HepG2 (cell line): ENCODE measurements at regions not wholly inside any gene's neighbourhood (a gene's known extent, or its start where the extent isn't known, plus 50 kb on each side); places are given as distances from the start of the nearest gene placed in this dataset.

Source experiments
- ATAC-seq: fragments of 200-7000 bp; cut with Tn5 transposase; 3 replicates; pipeline ENCODE4 v1.9.1; 2020; ENCODE audit warnings: mild to moderate bottlenecking, moderate library complexity
- BruUV-seq: library from RNA; stranded (reverse); fragments of 400-500 nt; replicated peaks from 2 replicates; lab custom pipeline; 2021; lab: Mats Ljungman, UMichigan
- CTCF ChIA-PET: fragments of 300-600 bp; formaldehyde crosslinking; extraction: SDS; loops from one replicate; lab custom pipeline; 2021; ENCODE audit warnings: low total read pairs, inconsistent platforms, low intra/inter-chr PET ratio; lab: Yijun Ruan, JAX
- POLR2A ChIA-PET: fragments of 350-600 bp; sonication (Branson Sonifier 250); formaldehyde crosslinking; loops from one replicate; lab custom pipeline; 2020; ENCODE audit warnings: antibody characterized with exemption, inconsistent platforms; lab: Yijun Ruan, JAX
- DNase-seq: peaks from one replicate; pipeline ENCODE4 v3.0.0-alpha.2; 2015; ENCODE audit warnings: low spot score
- FAIRE-seq: peaks from 3 replicates; lab custom pipeline; 2011; peaks lifted over from hg19 to GRCh38; lab: Jason Lieb, UNC
- H2AFZ ChIP-seq: one replicate; pipeline ENCODE4 v1.6.1; 2011; ENCODE audit warnings: low read length, inconsistent platforms
- H3K27ac ChIP-seq: fragments of 300-600 bp; 3 replicates; pipeline ENCODE4 v1.8.0; 2011; ENCODE audit warnings: mixed run types, mild to moderate bottlenecking, mixed read lengths, low read length, inconsistent platforms; ENCODE audit not compliant: insufficient read depth; ENCODE audit errors: extremely low read length
- H3K27me3 ChIP-seq, 2 experiments: fragments of 200-600 bp in 1 of 2; 2 replicates in 1 of 2; 3 replicates in 1 of 2; pipeline versions ENCODE4 v1.6.0 to v1.8.0; 2011; ENCODE audit warnings: low read length in 2 of 2, mild to moderate bottlenecking in 2 of 2, moderate library complexity in 2 of 2, inconsistent platforms in 1 of 2; ENCODE audit not compliant: insufficient read depth in 2 of 2, control insufficient read depth in 1 of 2
- H3K36me3 ChIP-seq, 2 experiments: fragments of 200-600 bp in 1 of 2; replicated peaks in 1 of 2; 2 replicates in 1 of 2; 3 replicates in 1 of 2; pipeline versions ENCODE4 v1.5.1 to v1.8.0; 2011; ENCODE audit warnings: low read length in 2 of 2, inconsistent platforms in 1 of 2; ENCODE audit not compliant: insufficient read depth in 2 of 2, control insufficient read depth in 1 of 2
- H3K4me1 ChIP-seq: 2 replicates; pipeline ENCODE4 v1.5.1; 2012; ENCODE audit warnings: low read length, inconsistent platforms; ENCODE audit not compliant: insufficient read depth
- H3K4me2 ChIP-seq: 2 replicates; pipeline ENCODE4 v1.6.0; 2011; ENCODE audit warnings: low read depth, low read length, inconsistent platforms
- H3K4me3 ChIP-seq, 3 experiments: fragments of 200-600 bp in 1 of 3; sonication (generic), shearing (Covaris generic) in 1 of 3; replicated peaks in 1 of 3; 2 replicates each; pipeline ENCODE4 v1.5.1; 2011 to 2016; ENCODE audit warnings: low read length in 3 of 3, inconsistent platforms in 2 of 3, low read depth in 2 of 3, mild to moderate bottlenecking in 2 of 3, control low read depth in 1 of 3, mixed read lengths in 1 of 3; ENCODE audit not compliant: insufficient read depth in 1 of 3
- H3K79me2 ChIP-seq: one replicate; pipeline ENCODE4 v1.6.1; 2011; ENCODE audit warnings: low read length, inconsistent platforms; ENCODE audit not compliant: insufficient read depth
- H3K9ac ChIP-seq: 2 replicates; pipeline ENCODE4 v1.6.0; 2011; ENCODE audit warnings: mild to moderate bottlenecking, low read depth, low read length, inconsistent platforms; ENCODE audit not compliant: insufficient read depth
- H3K9me3 ChIP-seq: 2 replicates; pipeline ENCODE4 v1.5.1; 2012; ENCODE audit warnings: mild to moderate bottlenecking, low read length
- H4K20me1 ChIP-seq: 2 replicates; pipeline ENCODE4 v1.6.0; 2011; ENCODE audit warnings: inconsistent platforms, mild to moderate bottlenecking, low read length, moderate library complexity; ENCODE audit not compliant: insufficient read depth
- GATA4 ChIP-seq: sonication (generic); IDR thresholded peaks from 2 replicates; pipeline ENCODE4 v1.6.1; 2016; ENCODE audit warnings: antibody characterized with exemption, low read depth, borderline replicate concordance
- HNF4A ChIP-seq: sonication (generic); formaldehyde crosslinking; IDR thresholded peaks from 2 replicates; pipeline ENCODE4 v1.4.0; 2020; ENCODE audit warnings: missing genetic modification reagents
- IKZF4 ChIP-seq: sonication (generic); formaldehyde crosslinking; IDR thresholded peaks from 2 replicates; pipeline ENCODE4 v1.5.1; 2020; ENCODE audit warnings: borderline replicate concordance, mild to moderate bottlenecking, low read depth, missing genetic modification reagents; ENCODE audit errors: not compliant biosample characterization
- JUND ChIP-seq: sonication (generic); formaldehyde crosslinking; IDR thresholded peaks from 2 replicates; pipeline ENCODE4 v1.8.0; 2022; ENCODE audit warnings: mild to moderate bottlenecking, missing genetic modification reagents
- MTA3 ChIP-seq: sonication (generic); formaldehyde crosslinking; IDR thresholded peaks from 2 replicates; pipeline ENCODE4 v1.4.0; 2020; ENCODE audit warnings: missing genetic modification reagents
- PAX8 ChIP-seq: sonication (generic); formaldehyde crosslinking; IDR thresholded peaks from 2 replicates; pipeline ENCODE4 v1.8.0; 2022; ENCODE audit warnings: mild to moderate bottlenecking, missing genetic modification reagents, borderline replicate concordance
- RXRA ChIP-seq: sonication (generic); formaldehyde crosslinking; IDR thresholded peaks from 2 replicates; pipeline ENCODE4 v1.5.1; 2020; ENCODE audit warnings: missing genetic modification reagents
- TAF1 ChIP-seq: sonication (generic); formaldehyde crosslinking; IDR thresholded peaks from 2 replicates; pipeline ENCODE4 v1.4.0; 2020; ENCODE audit warnings: missing genetic modification reagents
- ZBTB4 ChIP-seq: sonication (generic); formaldehyde crosslinking; IDR thresholded peaks from 2 replicates; pipeline ENCODE4 v1.4.0; 2020; ENCODE audit warnings: missing genetic modification reagents, mild to moderate bottlenecking, borderline replicate concordance
- ZBTB49 ChIP-seq: sonication (generic); formaldehyde crosslinking; IDR thresholded peaks from 2 replicates; pipeline ENCODE4 v1.4.0; 2020; ENCODE audit warnings: missing genetic modification reagents, borderline replicate concordance
- ZFY ChIP-seq: sonication (generic); formaldehyde crosslinking; IDR thresholded peaks from 2 replicates; pipeline ENCODE4 v1.4.0; 2020; ENCODE audit warnings: missing genetic modification reagents
- ZNF136 ChIP-seq: sonication (generic); formaldehyde crosslinking; IDR thresholded peaks from 2 replicates; pipeline ENCODE4 v1.8.1; 2022; ENCODE audit warnings: low read depth, mild to moderate bottlenecking, moderate library complexity, missing genetic modification reagents
- ZNF513 ChIP-seq: sonication (generic); formaldehyde crosslinking; conservative IDR thresholded peaks from 2 replicates; pipeline ENCODE4 v1.5.0; 2020; ENCODE audit warnings: missing genetic modification reagents
- ZNF781 ChIP-seq: sonication (generic); formaldehyde crosslinking; IDR thresholded peaks from 2 replicates; pipeline ENCODE4 v1.5.1; 2020; ENCODE audit warnings: borderline replicate concordance, mild to moderate bottlenecking, missing genetic modification reagents; ENCODE audit errors: not compliant biosample characterization
- WGBS: methylation state at CpG from one replicate; pipeline ENCODE4 v1.1.6; 2017; ENCODE audit warnings: low lambda C conversion rate; 5-methylcytosine and 5-hydroxymethylcytosine counted together
- in situ Hi-C: cut with HindIII; loops from 2 replicates; pipeline ENCODE4 v1.10.0; 2017; ENCODE audit warnings: low pct_unique_long_range_greater_than_20kb; ENCODE audit not compliant: extremely low pct_ligation_motif_present
- intact Hi-C: fragments of 100-400 bp; cut with micrococcal nuclease; formaldehyde crosslinking; loops from one replicate; pipeline ENCODE4 v1.10.0; 2022; ENCODE audit not compliant: unreplicated experiment

- TF ChIP-seq MTA3 (CRISPR knock-in tag) (no peak), ZBTB49 (CRISPR knock-in tag) (no peak), GATA4 (no peak), TAF1 (CRISPR knock-in tag) (no peak), ZNF781 (CRISPR knock-in tag) (no peak), PAX8 (no peak), ZNF136 (CRISPR knock-in tag) (no peak), JUND (CRISPR knock-in tag) (no peak), ZFY (CRISPR knock-in tag) (no peak), RXRA (CRISPR knock-in tag) (no peak)
Measured at GRCh38 chr7:116436305-116436826, 63.2 kb upstream of the CAV2 start (continued).

- BruUV-seq, result no TSS peak
- Histone ChIP-seq H4K20me1 (no peaks in the 10 kb centered on the region), H3K9ac (no peak overlapping the region), H3K4me1 (no peaks in the 10 kb centered on the region), H3K79me2 (no peaks in the 10 kb centered on the region), H2AFZ (no peak overlapping the region), H3K4me2 (no peak overlapping the region), H3K4me3 (no peak overlapping the region), H3K27me3 (no peaks in the 10 kb centered on the region), H3K9me3 (no peaks in the 10 kb centered on the region), H3K36me3 (no peaks in the 10 kb centered on the region), H3K27ac (no peak overlapping the region)
- no peak for FAIRE-seq
- in situ Hi-C loops, result no loop called here
- ATAC-seq, result no peak
- intact Hi-C loops, result no loop called here
- WGBS, result 7% methylated on average over 2 of the region's 2 CpGs
- POLR2A ChIA-PET, result no interaction called here
- peak; percentile 4 for DNase-seq
- CTCF ChIA-PET, result no interaction called here
- TF ChIP-seq HNF4A (CRISPR knock-in tag), result 0 out of 2 replicates have a peak, but pooled peaks have one; percentile 15
- no peak for TF ChIP-seq IKZF4 (CRISPR knock-in tag)
- no peak for TF ChIP-seq ZBTB4 (CRISPR knock-in tag)
- no peak for TF ChIP-seq JUND (CRISPR knock-in tag)
- no peak for TF ChIP-seq ZNF513 (CRISPR knock-in tag)
Measured at GRCh38 chr7:116438267-116438666, 61.3 kb upstream of the CAV2 start.
